HEK293T (cell line): ENCODE measurements at regions not wholly inside any gene's neighbourhood (a gene's known extent, or its start where the extent isn't known, plus 50 kb on each side); places are given as distances from the start of the nearest gene placed in this dataset.

ENCODE experiments used
- CTCF ChIA-PET: fragments of 350-600 bp; formaldehyde crosslinking; extraction: SDS; loops from one replicate; lab custom pipeline; 2021; ENCODE audit warnings: antibody characterized with exemption, inconsistent platforms; lab: Yijun Ruan, JAX
- POLR2A ChIA-PET: fragments of 350-600 bp; formaldehyde crosslinking; extraction: SDS; loops from one replicate; lab custom pipeline; 2020; ENCODE audit warnings: antibody characterized with exemption, inconsistent platforms; lab: Yijun Ruan, JAX
- DNase-seq: peaks from one replicate; pipeline ENCODE4 v3.0.0; 2012; ENCODE audit warnings: mixed read lengths; ENCODE audit errors: extremely low spot score
- ARNT ChIP-seq: fragments of 450-650 bp; IDR thresholded peaks from 2 replicates; pipeline ENCODE4 v1.6.1; 2017; ENCODE audit warnings: mild to moderate bottlenecking
- BHLHE40 ChIP-seq: fragments of 450-650 bp; IDR thresholded peaks from 2 replicates; pipeline ENCODE4 v1.6.1; 2016; ENCODE audit warnings: mild to moderate bottlenecking, moderate library complexity, borderline replicate concordance
- CTBP1 ChIP-seq: fragments of 450-650 bp; IDR thresholded peaks from 2 replicates; pipeline ENCODE4 v1.6.1; 2016; ENCODE audit warnings: borderline replicate concordance
- ELF4 ChIP-seq: fragments of 450-650 bp; IDR thresholded peaks from 2 replicates; pipeline ENCODE4 v1.6.1; 2017; ENCODE audit warnings: antibody characterized with exemption
- FOXA1 ChIP-seq: fragments of 450-650 bp; IDR thresholded peaks from 2 replicates; pipeline ENCODE4 v1.6.1; 2016; ENCODE audit warnings: mild to moderate bottlenecking
- FOXK2 ChIP-seq: fragments of 450-650 bp; IDR thresholded peaks from 2 replicates; pipeline ENCODE4 v1.6.1; 2016; ENCODE audit warnings: mild to moderate bottlenecking
- FOXM1 ChIP-seq: fragments of 450-650 bp; IDR thresholded peaks from 2 replicates; pipeline ENCODE4 v1.6.1; 2017; ENCODE audit warnings: mild to moderate bottlenecking, borderline replicate concordance
- HDGF ChIP-seq: fragments of 450-650 bp; IDR thresholded peaks from 2 replicates; pipeline ENCODE4 v1.6.1; 2017; ENCODE audit warnings: antibody characterized with exemption, borderline replicate concordance
- L3MBTL2 ChIP-seq: fragments of 450-650 bp; conservative IDR thresholded peaks from 2 replicates; pipeline ENCODE4 v1.6.1; 2016; ENCODE audit warnings: mild to moderate bottlenecking
- LEF1 ChIP-seq: fragments of 450-650 bp; IDR thresholded peaks from 2 replicates; pipeline ENCODE4 v1.6.1; 2017; ENCODE audit warnings: mild to moderate bottlenecking, borderline replicate concordance
- NFRKB ChIP-seq: fragments of 450-650 bp; IDR thresholded peaks from 2 replicates; pipeline ENCODE4 v1.6.1; 2016; ENCODE audit warnings: mild to moderate bottlenecking, moderate library complexity
- SP1 ChIP-seq: fragments of 450-650 bp; IDR thresholded peaks from 2 replicates; pipeline ENCODE4 v1.6.1; 2017
- SUZ12 ChIP-seq: fragments of 450-650 bp; IDR thresholded peaks from 2 replicates; pipeline ENCODE4 v1.6.1; 2016; ENCODE audit warnings: mild to moderate bottlenecking
- TARDBP ChIP-seq: fragments of 450-650 bp; IDR thresholded peaks from 2 replicates; pipeline ENCODE4 v1.6.1; 2016
- ZNF384 ChIP-seq: fragments of 450-650 bp; IDR thresholded peaks from 2 replicates; pipeline ENCODE4 v1.6.1; 2016
- TF ChIP-seq, protein P1 (sequence below): fragments of 450-650 bp; IDR thresholded peaks from 2 replicates; pipeline ENCODE4 v1.6.1; 2016

- TF ChIP-seq TARDBP (no peak), LEF1 (no peak), BHLHE40 (no peak), HDGF (no peak), ARNT (no peak), FOXM1 (no peak), SP1 (no peak), FOXA1 (no peak), FOXK2 (no peak)
- TF ChIP-seq, protein P1, sequence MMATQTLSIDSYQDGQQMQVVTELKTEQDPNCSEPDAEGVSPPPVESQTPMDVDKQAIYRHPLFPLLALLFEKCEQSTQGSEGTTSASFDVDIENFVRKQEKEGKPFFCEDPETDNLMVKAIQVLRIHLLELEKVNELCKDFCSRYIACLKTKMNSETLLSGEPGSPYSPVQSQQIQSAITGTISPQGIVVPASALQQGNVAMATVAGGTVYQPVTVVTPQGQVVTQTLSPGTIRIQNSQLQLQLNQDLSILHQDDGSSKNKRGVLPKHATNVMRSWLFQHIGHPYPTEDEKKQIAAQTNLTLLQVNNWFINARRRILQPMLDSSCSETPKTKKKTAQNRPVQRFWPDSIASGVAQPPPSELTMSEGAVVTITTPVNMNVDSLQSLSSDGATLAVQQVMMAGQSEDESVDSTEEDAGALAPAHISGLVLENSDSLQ, result no peak
- CTCF ChIA-PET, result no interaction called here
- POLR2A ChIA-PET, result no interaction called here
- no peak for DNase-seq
Measured at GRCh38 chr4:62872856-62873255, 1536.4 kb downstream of the TECRL start.

- POLR2A ChIA-PET, result no interaction called here
- TF ChIP-seq ELF4, result no peak
- TF ChIP-seq CTBP1, result no peak
- TF ChIP-seq TARDBP, result no peak
- TF ChIP-seq ARNT, result no peak
- no peak for TF ChIP-seq BHLHE40
- TF ChIP-seq FOXM1, result no peak
- TF ChIP-seq ZNF384, result no peak
- no peak for TF ChIP-seq SUZ12
- DNase-seq, result no peak
Measured at GRCh38 chr4:62871078-62871477, 1538.2 kb downstream of the TECRL start.

DNA sequence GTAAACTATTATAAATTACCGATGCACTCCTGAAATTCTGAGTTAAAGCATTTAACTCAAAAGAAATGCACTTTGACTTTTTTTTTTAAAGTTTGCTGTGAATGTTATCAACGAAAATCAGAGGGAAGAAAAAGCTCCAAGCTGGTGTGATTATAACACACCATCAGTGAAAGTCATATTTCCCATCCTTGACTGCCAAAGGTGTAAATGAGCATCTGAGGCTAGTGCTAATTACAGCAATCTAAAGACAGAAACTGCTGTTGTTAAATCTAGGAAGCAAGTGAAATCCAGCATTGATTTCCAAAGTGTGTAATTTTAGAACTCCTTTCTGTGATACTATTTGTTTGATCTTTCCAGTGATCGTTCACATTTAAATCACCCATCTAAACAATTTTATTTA lies 1538.8 kb downstream of the TECRL start:
- TF ChIP-seq FOXA1 (no peak), TARDBP (no peak), HDGF (no peak), ARNT (no peak), L3MBTL2 (no peak), ZNF384 (no peak), SUZ12 (no peak), BHLHE40 (no peak), SP1 (no peak)
- ChIA-PET CTCF (no interaction called here), POLR2A (no interaction called here)
- no peak for DNase-seq

More at GRCh38 chr4:62871078-62871477, 1538.2 kb downstream of the TECRL start:
- CTCF ChIA-PET, result no interaction called here

GRCh38 chr4:62865261-62865660 lies 1544.0 kb downstream of the TECRL start:
- TF ChIP-seq TARDBP (no peak), SP1 (no peak), HDGF (no peak), FOXK2 (no peak), ARNT (no peak)
- DNase-seq, result no peak
- ChIA-PET CTCF (no interaction called here), POLR2A (no interaction called here)

- CTCF ChIA-PET, result no interaction called here
- POLR2A ChIA-PET, result no interaction called here
- TF ChIP-seq FOXK2, result no peak
- TF ChIP-seq ARNT, result no peak
- TF ChIP-seq, protein P1, result no peak
- no peak for TF ChIP-seq CTBP1
- no peak for TF ChIP-seq LEF1
- TF ChIP-seq SUZ12, result no peak
- TF ChIP-seq HDGF, result no peak
- TF ChIP-seq BHLHE40, result no peak
- TF ChIP-seq NFRKB, result no peak
- no peak for TF ChIP-seq ELF4
- no peak for TF ChIP-seq TARDBP
- TF ChIP-seq FOXM1, result no peak
- no peak for TF ChIP-seq SP1
- TF ChIP-seq L3MBTL2, result no peak
- TF ChIP-seq ZNF384, result no peak
- no peak for TF ChIP-seq FOXA1
- no peak for DNase-seq
Measured at GRCh38 chr4:62849696-62850095, 1559.6 kb downstream of the TECRL start.

DNA sequence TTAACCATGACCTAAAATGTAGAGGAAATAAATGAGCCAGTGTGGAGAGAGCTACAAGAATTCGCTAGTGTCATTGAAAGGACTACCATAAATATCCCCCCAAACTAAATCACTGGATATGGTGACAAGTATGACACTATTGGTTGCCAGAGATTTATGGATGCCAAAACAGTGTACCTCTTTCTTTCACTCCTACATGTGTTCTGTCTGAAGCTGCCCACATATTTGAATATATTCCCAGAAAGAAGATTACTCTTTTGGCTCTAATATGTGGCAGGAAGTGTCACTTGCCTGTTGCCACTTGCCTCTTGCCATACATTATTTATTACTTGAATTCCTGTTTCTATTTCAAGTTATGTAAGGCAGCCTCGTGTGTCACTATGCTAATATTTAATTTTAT lies 1573.6 kb downstream of the TECRL start:
- POLR2A ChIA-PET, result no interaction called here
- TF ChIP-seq LEF1, result no peak
- no peak for TF ChIP-seq TARDBP
- no peak for TF ChIP-seq ZNF384
- no peak for TF ChIP-seq HDGF
- no peak for TF ChIP-seq BHLHE40
- TF ChIP-seq, protein P1, result no peak
- TF ChIP-seq ELF4, result no peak
- no peak for TF ChIP-seq FOXM1
- TF ChIP-seq ARNT, result no peak
- no peak for TF ChIP-seq NFRKB
- TF ChIP-seq SP1, result no peak
- no peak for TF ChIP-seq SUZ12
- no peak for TF ChIP-seq L3MBTL2
- CTCF ChIA-PET, result no interaction called here
- DNase-seq, result no peak

- DNase-seq, result no peak
- ChIA-PET CTCF (no interaction called here), POLR2A (no interaction called here)
- TF ChIP-seq BHLHE40 (no peak), CTBP1 (no peak), TARDBP (no peak), ZNF384 (no peak), FOXK2 (no peak), SUZ12 (no peak), ARNT (no peak), L3MBTL2 (no peak), NFRKB (no peak), HDGF (no peak), FOXM1 (no peak), ELF4 (no peak), LEF1 (no peak), SP1 (no peak), FOXA1 (no peak)
- TF ChIP-seq, protein P1, result no peak
Measured at GRCh38 chr4:62822306-62822705, 1586.9 kb downstream of the TECRL start.
